Activated T-helper 1 cell treated with anti-CD3 and anti-CD28 coated beads, Interleukin-12 subunit alpha, Interleukin-12 subunit beta, Interleukin-2, Interleukin-4 antibody, amounts not matched to agents 30 ng/mL and 10 ng/mL and 1 ng/mL, durations not matched to agents 14 hours and 24 hours and 36 hours (primary cell): ENCODE measurements at regions not wholly inside any gene's neighbourhood (a gene's known extent, or its start where the extent isn't known, plus 50 kb on each side); places are given as distances from the start of the nearest gene placed in this dataset.

Experiments
- DNase-seq: peaks from one replicate; pipeline ENCODE4 v3.0.0; 2021; ENCODE audit warnings: low spot score
- H3K27ac Mint-ChIP-seq: one replicate; pipeline ENCODE4 v1.8.0; 2021; ENCODE audit warnings: mild to moderate bottlenecking, mixed read lengths
- H3K27me3 Mint-ChIP-seq: one replicate; pipeline ENCODE4 v1.8.0; 2022; ENCODE audit warnings: mild to moderate bottlenecking, moderate library complexity, mixed read lengths; ENCODE audit not compliant: insufficient read depth
- H3K36me3 Mint-ChIP-seq: one replicate; pipeline ENCODE4 v1.8.0; 2021; ENCODE audit warnings: low read depth, mixed read lengths
- H3K4me1 Mint-ChIP-seq: one replicate; pipeline ENCODE4 v1.8.0; 2021; ENCODE audit warnings: low read depth, mixed read lengths
- H3K4me3 Mint-ChIP-seq: one replicate; pipeline ENCODE4 v1.8.0; 2021; ENCODE audit warnings: mild to moderate bottlenecking, moderate library complexity, mixed read lengths
- H3K9me3 Mint-ChIP-seq: one replicate; pipeline ENCODE4 v1.8.0; 2021; ENCODE audit warnings: mixed read lengths
- intact Hi-C: fragments of 100-400 bp; cut with micrococcal nuclease; formaldehyde crosslinking; loops from one replicate; pipeline ENCODE4 v1.15.1; 2024

DNA sequence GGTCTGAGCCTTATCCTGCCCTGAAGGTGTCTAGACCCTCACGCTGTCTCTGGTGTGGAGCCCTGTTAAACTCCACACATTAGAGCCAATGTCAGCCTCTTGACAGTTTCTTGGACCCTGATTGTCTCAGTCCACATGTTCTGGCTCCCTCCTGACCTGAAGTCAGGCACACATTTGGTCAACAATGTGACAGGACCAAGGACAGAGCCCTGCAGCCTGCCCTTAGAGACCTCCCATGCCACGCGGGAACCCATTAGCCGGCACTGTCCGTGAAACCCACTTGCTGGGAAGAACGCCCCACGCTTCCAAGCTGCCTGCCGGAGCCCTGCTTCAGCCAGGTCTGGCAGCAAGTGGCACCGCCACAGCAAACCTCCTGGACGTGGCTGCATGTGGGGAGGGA, 162.7 kb upstream of the LINGO1 start:
- intact Hi-C loops: no loop called here
- no peaks in the 10 kb centered on the region for H3K36me3 Mint-ChIP-seq
- H3K9me3 Mint-ChIP-seq: no peaks in the 10 kb centered on the region
- H3K27me3 Mint-ChIP-seq: no peaks in the 10 kb centered on the region
- peaks cover 5% of the 10 kb centered on the region for H3K4me1 Mint-ChIP-seq
- H3K4me3 Mint-ChIP-seq: no peak overlapping the region
- DNase-seq: no peak
- no peak overlapping the region for H3K27ac Mint-ChIP-seq

DNA sequence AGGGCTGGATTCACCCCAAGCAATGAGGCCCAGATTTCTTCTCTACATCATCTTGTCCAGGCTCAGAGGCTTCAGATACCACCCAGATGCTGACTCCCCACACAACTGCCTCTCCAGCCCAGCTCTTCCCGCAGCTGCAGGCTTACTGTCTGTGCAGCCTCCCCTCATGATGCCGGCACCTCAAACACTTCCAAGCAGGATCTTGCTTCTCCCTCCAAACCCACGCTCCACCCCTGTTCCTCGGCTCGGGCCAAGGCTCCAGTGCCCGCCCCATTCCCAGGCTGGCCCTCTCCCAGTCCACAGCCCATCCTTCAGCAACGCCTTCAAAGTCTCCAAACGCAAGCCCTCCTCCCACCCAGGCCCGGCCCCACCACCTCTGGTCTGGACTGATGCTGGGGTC, 159.2 kb upstream of the LINGO1 start:
- no peaks in the 10 kb centered on the region for H3K27me3 Mint-ChIP-seq
- intact Hi-C loops: no loop called here
- DNase-seq: no peak
- H3K9me3 Mint-ChIP-seq: no peaks in the 10 kb centered on the region
- H3K4me3 Mint-ChIP-seq: no peak overlapping the region
- peaks cover under 1% of the 10 kb centered on the region for H3K4me1 Mint-ChIP-seq
- H3K36me3 Mint-ChIP-seq: no peaks in the 10 kb centered on the region
- no peak overlapping the region for H3K27ac Mint-ChIP-seq

DNA sequence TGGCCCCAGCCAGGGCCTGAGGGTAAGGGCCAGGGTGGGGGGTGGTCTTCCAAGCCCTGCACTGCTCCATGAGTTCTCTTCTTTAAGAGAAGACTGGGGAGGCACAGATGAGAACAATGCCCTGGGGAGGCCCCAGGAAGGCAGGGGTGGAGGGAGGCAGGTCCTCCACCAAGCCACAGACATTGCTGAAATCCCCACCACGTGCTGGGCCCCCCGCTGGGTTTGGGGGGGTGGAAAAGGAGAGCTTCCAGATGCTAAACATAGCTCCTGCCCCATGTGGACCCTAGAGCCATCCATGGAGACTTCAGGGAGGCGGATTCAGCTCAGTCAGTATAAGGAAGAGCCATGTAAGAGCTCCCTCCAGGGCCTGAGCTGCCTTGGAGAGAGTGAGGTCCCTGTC, 157.8 kb upstream of the LINGO1 start:
- Mint-ChIP-seq H3K27me3 (no peaks in the 10 kb centered on the region), H3K4me1 (no peaks in the 10 kb centered on the region), H3K27ac (no peak overlapping the region), H3K36me3 (no peaks in the 10 kb centered on the region), H3K9me3 (no peaks in the 10 kb centered on the region), H3K4me3 (no peak overlapping the region)
- intact Hi-C loops: no loop called here
- no peak for DNase-seq

DNA sequence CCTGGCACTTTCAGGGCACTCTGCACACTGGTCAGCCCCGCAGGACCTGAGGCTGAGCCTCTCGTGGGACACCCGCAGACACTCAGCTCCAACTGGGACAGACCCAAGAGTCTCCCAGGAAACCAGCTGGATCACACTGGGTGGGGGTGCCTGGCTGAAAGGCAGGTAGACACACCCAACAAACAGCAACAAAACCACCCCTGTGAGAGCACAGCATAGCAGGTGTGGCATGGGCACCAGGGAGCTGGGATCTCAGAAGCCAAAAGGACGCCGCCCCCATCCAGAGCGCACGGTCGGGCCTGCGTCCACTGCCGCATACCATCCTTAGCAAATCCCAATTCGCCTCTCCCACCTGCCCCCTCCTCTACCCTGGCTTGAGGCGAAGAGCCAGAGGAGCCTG, 154.2 kb upstream of the LINGO1 start:
- H3K27me3 Mint-ChIP-seq: no peaks in the 10 kb centered on the region
- no peaks in the 10 kb centered on the region for H3K9me3 Mint-ChIP-seq
- H3K4me1 Mint-ChIP-seq: no peaks in the 10 kb centered on the region
- DNase-seq: no peak
- intact Hi-C loops: no loop called here
- no peak overlapping the region for H3K27ac Mint-ChIP-seq
- no peak overlapping the region for H3K4me3 Mint-ChIP-seq
- H3K36me3 Mint-ChIP-seq: no peaks in the 10 kb centered on the region

DNA sequence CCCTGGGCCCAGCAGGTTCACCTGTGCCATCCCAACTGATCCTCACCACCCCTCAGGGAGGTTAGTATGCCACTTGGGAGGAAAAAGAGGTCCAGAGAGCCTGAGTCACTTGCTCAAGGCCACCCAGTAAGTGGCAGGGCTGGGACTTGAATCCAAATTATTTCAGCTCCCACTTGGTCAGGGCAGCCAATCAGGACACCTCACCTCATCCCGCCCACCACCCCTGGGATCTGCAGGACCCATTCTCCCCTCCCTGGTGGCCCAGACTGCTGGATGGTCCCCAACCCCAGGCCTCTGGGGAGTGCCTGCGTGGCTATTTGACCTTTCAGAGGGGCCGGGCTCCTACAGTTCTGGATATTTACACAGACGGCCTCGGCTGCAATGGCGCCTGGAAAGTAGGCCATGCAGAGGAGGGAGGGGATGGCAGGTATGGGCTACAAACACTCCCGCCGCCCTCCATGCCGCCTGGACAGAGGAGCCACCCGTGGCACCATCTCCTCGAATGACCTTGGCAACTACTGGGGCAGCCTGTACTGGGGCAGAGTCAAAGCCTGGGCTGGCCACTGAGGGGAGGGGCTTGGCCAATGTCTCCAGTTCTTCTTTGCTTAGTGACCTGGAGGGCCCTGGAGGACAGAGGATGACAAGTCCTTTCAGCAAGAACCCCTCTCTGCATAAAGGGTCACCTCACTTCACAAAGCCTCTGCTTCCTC, 153.6 kb upstream of the LINGO1 start:
- Mint-ChIP-seq H3K4me3 (no peak overlapping the region), H3K9me3 (no peaks in the 10 kb centered on the region), H3K4me1 (no peaks in the 10 kb centered on the region), H3K27me3 (no peaks in the 10 kb centered on the region), H3K36me3 (no peaks in the 10 kb centered on the region), H3K27ac (no peak overlapping the region)
- DNase-seq: no peak
- intact Hi-C loops: no loop called here

DNA sequence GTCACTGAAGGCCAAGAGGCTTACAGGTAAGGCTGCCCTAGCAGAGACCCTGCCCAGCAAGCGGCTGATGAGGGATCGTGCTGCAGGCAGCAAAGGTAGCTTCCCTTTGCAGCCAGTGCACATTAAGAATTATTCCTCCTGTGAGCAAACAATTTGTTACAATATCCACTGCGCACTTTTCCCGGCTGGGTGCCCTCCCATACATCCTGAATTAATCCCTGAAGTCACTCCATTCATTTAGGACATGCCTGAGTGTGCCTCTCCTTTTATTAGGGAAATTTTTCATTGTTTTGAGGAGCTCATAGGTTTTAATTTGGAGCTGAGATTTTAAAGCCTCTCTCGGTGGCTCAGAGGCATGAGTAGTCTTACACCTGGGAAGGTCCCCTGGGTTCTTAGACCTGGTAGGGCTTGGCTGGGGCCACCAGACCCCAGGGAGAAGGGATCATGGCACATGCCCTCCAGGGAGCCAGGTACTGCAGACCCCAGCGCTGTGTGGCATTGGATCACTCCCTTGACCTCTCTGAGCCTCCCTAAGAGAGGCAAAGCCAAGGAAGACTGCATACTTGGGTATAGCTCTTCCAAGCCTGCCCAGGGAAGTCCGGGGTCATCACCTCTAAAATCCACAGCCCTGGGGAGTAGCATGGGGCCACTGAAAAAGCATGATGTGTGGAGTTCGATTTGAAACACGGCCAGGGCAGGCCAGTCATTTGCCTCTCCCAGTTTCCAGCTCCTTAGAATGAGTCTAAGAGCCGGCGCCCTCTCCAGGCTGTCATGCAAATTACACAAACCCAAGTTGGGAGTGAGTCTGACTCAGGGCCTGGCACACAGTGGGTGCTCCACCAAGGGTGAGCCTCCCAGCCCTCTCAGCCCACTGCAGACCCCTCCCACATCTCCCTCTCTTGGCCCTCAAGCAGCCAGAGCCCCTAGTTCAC, 151.9 kb upstream of the LINGO1 start:
- Mint-ChIP-seq H3K36me3 (no peaks in the 10 kb centered on the region), H3K4me1 (no peaks in the 10 kb centered on the region), H3K4me3 (no peak overlapping the region), H3K27me3 (no peaks in the 10 kb centered on the region), H3K9me3 (no peaks in the 10 kb centered on the region), H3K27ac (no peak overlapping the region)
- intact Hi-C loops: no loop called here
- DNase-seq: no peak

DNA sequence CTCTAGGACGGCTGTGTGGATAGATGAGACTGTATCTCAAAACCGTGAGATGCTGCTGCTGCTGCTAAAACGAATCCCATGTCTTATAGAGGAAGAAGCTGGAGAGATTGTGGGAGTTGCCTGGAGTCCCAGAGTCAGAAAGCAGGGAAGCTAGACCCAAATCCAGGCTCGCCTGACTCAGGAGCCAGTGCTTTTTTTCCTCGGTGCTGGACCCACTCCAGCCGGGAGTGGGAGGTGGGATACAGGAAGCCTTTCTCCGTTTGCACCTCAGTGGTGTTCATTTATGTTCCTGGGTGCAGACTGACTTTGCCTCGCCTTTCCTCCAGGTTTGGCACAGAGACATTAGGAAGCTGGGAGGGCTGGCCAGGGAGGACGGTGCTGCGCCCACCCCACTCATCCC, 150.9 kb upstream of the LINGO1 start:
- no peaks in the 10 kb centered on the region for H3K9me3 Mint-ChIP-seq
- no peaks in the 10 kb centered on the region for H3K27me3 Mint-ChIP-seq
- no peak overlapping the region for H3K27ac Mint-ChIP-seq
- no peaks in the 10 kb centered on the region for H3K36me3 Mint-ChIP-seq
- no peaks in the 10 kb centered on the region for H3K4me1 Mint-ChIP-seq
- no peak overlapping the region for H3K4me3 Mint-ChIP-seq
- DNase-seq: no peak
- intact Hi-C loops: no loop called here

DNA sequence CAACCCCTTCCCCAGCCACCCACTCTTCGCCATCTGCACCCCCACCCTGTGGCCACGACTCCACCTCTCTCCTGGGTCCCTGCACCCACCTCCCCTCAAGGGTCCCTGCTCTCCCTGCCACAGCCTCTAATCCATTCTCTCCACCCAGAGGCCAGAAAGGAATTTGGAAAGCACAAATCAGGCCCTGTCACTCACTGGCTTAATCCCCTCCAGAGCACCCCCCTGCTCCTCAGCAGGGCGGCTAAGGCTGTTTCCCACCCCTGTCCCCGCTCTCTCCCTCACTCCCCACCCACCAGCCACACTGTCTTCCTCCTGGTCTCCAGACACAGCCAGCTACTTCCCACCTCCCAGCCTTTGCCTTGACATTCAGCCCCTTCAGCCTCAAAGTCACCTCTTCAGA, 150.0 kb upstream of the LINGO1 start:
- DNase-seq: no peak
- Mint-ChIP-seq H3K36me3 (no peaks in the 10 kb centered on the region), H3K9me3 (no peaks in the 10 kb centered on the region), H3K4me3 (no peak overlapping the region), H3K27ac (no peak overlapping the region), H3K27me3 (no peaks in the 10 kb centered on the region), H3K4me1 (no peaks in the 10 kb centered on the region)
- intact Hi-C loops: no loop called here

DNA sequence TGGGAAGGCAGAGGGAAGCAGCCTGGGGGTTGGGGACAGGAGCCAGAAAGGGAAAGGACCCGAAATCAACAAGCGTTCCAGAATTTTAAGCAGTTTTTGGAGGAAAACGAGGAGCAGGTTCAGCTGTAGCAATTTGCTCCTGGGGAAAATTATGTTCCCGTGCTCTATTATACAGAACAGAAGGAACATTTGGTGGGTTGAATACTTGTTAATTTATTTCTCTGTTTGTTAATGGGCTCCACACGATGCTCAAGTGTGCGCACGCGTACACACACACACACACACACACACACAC, 149.2 kb upstream of the LINGO1 start:
- intact Hi-C loops: no loop called here
- no peaks in the 10 kb centered on the region for H3K36me3 Mint-ChIP-seq

DNA sequence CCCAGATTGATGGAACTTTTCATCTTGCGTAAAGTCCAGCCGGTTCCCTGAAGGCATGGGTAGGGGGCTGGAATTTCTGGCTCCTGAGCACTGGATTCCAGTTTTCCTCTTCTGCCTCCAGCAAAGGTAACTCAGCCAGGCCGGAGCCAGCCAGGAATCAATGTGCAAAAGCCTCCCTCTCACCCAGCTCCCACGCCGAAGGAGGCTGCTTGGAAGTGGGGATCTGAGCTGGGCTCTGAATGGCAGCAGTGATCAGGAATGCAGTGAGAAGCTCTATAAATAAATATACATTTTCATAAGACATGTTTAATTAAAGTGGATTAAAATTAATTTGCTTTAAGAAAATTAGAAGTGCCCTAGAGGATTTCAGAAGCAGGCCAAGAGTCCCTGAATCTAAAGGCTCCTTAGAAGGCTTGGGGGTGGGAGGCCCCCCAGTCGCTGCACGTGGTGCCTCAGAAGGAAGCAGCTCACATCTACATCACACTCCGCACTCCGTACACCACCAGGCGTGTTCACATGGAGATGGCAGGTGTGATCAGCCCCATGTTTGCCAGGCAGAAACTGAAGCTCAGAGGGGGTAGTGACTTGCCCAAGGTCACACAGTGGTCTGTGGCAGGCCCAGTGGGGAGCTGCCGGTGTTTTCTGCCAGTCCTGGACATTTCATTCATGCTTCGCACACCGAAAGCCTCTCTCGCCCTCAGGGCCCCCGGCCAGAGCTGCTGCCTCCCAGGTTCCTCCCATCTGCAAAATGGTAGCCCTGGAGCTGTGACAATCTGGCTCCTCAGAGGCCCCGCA, 148.6 kb upstream of the LINGO1 start:
- intact Hi-C loops: no loop called here
- Mint-ChIP-seq H3K27me3 (no peaks in the 10 kb centered on the region), H3K9me3 (no peaks in the 10 kb centered on the region), H3K4me3 (no peak overlapping the region), H3K36me3 (no peaks in the 10 kb centered on the region), H3K27ac (no peak overlapping the region), H3K4me1 (no peaks in the 10 kb centered on the region)
- DNase-seq: no peak

More for the DNA sequence above, 149.2 kb upstream of the LINGO1 start:
- Mint-ChIP-seq H3K9me3 (no peaks in the 10 kb centered on the region), H3K4me1 (no peaks in the 10 kb centered on the region), H3K27ac (no peak overlapping the region), H3K4me3 (no peak overlapping the region), H3K27me3 (no peaks in the 10 kb centered on the region)
- DNase-seq: no peak

DNA sequence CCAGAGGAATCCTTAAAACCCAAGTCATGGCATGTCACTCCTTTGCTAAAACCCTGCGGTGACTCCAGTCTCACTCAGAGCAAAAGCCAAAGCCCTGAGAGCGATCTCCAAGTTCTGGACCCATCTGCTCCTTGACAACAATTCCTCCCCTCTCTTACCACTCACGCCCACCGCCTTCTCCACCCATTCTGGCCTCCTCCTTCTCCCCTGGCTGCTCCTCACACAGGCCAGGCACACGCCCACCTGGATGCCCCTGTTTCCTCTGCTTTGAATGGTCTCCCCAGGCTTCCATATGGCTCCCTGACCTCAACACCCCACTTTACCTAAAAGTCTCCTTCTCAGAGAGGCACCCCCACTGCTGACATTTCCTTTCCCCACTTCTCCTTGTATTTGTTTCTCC, 146.1 kb upstream of the LINGO1 start:
- Mint-ChIP-seq H3K27ac (no peak overlapping the region), H3K27me3 (peaks cover 1% of the 10 kb centered on the region), H3K4me3 (no peak overlapping the region), H3K4me1 (no peaks in the 10 kb centered on the region), H3K9me3 (no peaks in the 10 kb centered on the region), H3K36me3 (no peaks in the 10 kb centered on the region)
- intact Hi-C loops: no loop called here
- DNase-seq: no peak

DNA sequence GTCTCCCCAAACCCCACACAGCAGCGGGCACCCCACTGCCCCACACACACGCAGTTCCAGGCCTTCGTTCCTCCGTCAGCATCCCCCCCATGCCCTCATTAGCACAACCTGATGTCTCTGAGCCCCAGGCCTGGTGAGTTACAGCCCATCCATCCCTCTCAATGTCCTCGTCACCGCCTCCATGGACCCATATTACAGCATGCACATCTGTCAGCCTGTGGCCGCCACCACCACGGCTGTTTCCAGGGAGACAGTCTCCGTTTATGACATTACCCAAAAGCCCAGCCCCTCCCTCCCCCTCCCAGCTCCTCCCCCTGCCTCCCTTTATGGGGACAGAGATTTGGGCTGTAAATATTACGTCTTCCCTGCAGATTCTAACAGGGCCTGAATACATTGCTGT, 143.1 kb upstream of the LINGO1 start:
- Mint-ChIP-seq H3K27ac (no peak overlapping the region), H3K9me3 (no peaks in the 10 kb centered on the region), H3K4me1 (no peaks in the 10 kb centered on the region), H3K36me3 (no peaks in the 10 kb centered on the region), H3K4me3 (no peak overlapping the region), H3K27me3 (peaks cover 1% of the 10 kb centered on the region)
- DNase-seq: no peak
- intact Hi-C loops: no loop called here

DNA sequence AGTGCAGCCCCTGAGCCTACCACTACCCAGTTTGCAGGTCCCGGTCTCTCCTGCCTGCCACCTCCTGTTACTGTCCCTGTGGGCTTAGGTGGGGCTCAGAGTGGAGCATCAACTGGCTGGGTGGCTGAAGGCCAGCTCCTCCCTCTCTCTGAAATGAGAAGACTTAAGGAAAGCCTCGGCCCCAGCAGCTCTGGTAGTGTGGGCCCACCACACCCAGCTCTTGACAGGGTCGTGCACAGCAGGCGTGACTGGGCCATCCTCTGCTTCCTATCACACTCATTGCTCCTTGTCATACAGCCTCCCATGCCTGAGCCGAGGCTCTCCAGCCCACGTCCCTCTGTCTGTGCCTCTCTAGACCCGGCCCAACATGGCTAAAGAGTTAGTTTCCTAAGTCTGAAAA, 142.7 kb upstream of the LINGO1 start:
- Mint-ChIP-seq H3K36me3 (no peaks in the 10 kb centered on the region), H3K4me3 (no peak overlapping the region), H3K9me3 (no peaks in the 10 kb centered on the region), H3K27ac (no peak overlapping the region), H3K4me1 (no peaks in the 10 kb centered on the region), H3K27me3 (peaks cover 1% of the 10 kb centered on the region)
- intact Hi-C loops: no loop called here
- DNase-seq: no peak
